ENCODE measurements at regions not wholly inside any gene's neighbourhood (a gene's known extent, or its start where the extent isn't known, plus 50 kb on each side); places are given as distances from the start of the nearest gene placed in this dataset.
"Not testable (repeated sequence)": the region's sequence is repeated elsewhere in the genome, so short reads cannot be mapped to it uniquely, and the experiment has no call there.

DNA sequence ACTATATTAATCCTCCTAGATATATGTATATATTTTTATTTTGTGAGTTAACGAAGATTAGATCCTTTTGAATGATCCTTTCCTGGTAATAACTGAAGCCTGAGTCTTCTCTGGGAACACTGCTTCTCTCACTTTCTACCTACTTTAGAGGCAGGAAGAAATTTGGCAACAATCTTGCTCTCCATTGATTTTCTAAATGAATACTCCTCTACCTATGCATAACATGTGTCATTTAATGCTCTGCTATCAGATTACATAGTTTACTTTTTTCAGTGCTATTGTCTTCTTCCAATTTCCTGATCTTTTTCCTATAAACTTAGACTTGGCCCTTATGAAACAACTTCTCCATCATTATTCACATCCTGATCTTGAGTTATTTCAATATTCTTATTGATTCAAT is 60.4 kb upstream of the PDHA2 start:
- ChIA-PET POLR2A (no interaction called here), CTCF (no interaction called here)
- H3K4me3 Mint-ChIP-seq = no peak overlapping the region
- H3K4me1 Mint-ChIP-seq = no peaks in the 10 kb centered on the region
- H3K27ac Mint-ChIP-seq = no peak overlapping the region
- intact Hi-C loops (cut with micrococcal nuclease) = no loop called here
- peaks cover 8% of the 10 kb centered on the region for H3K9me3 Mint-ChIP-seq
- no peak for ATAC-seq (ENCODE audit: low read depth)
- TF ChIP-seq, protein P1, sequence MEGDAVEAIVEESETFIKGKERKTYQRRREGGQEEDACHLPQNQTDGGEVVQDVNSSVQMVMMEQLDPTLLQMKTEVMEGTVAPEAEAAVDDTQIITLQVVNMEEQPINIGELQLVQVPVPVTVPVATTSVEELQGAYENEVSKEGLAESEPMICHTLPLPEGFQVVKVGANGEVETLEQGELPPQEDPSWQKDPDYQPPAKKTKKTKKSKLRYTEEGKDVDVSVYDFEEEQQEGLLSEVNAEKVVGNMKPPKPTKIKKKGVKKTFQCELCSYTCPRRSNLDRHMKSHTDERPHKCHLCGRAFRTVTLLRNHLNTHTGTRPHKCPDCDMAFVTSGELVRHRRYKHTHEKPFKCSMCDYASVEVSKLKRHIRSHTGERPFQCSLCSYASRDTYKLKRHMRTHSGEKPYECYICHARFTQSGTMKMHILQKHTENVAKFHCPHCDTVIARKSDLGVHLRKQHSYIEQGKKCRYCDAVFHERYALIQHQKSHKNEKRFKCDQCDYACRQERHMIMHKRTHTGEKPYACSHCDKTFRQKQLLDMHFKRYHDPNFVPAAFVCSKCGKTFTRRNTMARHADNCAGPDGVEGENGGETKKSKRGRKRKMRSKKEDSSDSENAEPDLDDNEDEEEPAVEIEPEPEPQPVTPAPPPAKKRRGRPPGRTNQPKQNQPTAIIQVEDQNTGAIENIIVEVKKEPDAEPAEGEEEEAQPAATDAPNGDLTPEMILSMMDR (IDR thresholded peaks at IDR 0.05) = no peak
- no peaks in the 10 kb centered on the region for H3K36me3 Mint-ChIP-seq (ENCODE audit: low read depth)
- DNase-seq = no peak
- no peaks in the 10 kb centered on the region for H3K27me3 Mint-ChIP-seq

DNA sequence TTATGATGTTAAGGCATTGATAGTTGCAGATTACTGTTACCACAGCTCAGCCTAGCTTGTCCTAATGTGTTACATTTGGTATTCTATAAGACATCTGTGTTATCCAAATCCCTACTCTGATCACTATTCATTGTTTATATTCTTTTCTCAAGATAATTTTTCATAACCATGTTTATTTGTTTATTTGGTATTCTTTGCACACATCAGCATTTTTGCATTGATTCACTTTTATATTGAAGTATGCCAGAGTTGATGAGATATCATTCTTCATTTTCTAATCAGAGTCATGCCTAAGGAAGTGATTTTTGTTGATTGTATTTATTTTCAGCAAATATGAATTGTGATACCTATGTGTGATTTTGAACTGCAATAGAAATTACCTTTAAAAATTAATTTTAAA is 61.2 kb upstream of the PDHA2 start:
- no peaks in the 10 kb centered on the region for H3K4me1 Mint-ChIP-seq
- ATAC-seq (ENCODE audit: low read depth) (no peak), DNase-seq (no peak)
- no peak overlapping the region for H3K4me3 Mint-ChIP-seq
- CTCF ChIA-PET = no interaction called here
- peaks cover 8% of the 10 kb centered on the region for H3K9me3 Mint-ChIP-seq
- POLR2A ChIA-PET = no interaction called here
- TF ChIP-seq, protein P1 (IDR thresholded peaks at IDR 0.05) = no peak
- no peaks in the 10 kb centered on the region for H3K27me3 Mint-ChIP-seq
- no peak overlapping the region for H3K27ac Mint-ChIP-seq
- H3K36me3 Mint-ChIP-seq (ENCODE audit: low read depth) = no peaks in the 10 kb centered on the region
- intact Hi-C loops (cut with micrococcal nuclease) = no loop called here

DNA sequence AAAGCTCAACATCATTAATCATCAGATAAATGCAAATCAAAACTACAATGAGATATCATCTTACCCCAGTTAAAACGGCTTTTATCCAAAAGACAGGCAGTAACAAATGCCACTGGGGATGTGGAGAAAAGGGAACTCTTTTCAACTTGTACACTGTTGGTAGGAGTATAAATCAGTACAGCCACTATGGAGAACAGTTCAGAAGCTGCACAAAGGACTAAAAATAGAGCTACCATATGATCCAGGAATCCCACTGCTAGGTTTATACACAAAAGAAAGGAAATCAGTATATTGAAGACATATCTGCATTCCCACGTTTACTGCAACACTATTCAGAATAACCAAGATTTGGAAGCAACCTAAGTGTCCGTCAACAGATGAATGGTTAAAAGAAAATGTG is 69.3 kb upstream of the PDHA2 start:
- H3K27ac Mint-ChIP-seq; POLR2A ChIA-PET; H3K27me3 Mint-ChIP-seq; H3K4me1 Mint-ChIP-seq; H3K4me3 Mint-ChIP-seq; H3K36me3 Mint-ChIP-seq (ENCODE audit: low read depth); DNase-seq; ATAC-seq (ENCODE audit: low read depth); CTCF ChIA-PET; intact Hi-C loops (cut with micrococcal nuclease): not testable (repeated sequence)
- peaks cover 14% of the 10 kb centered on the region for H3K9me3 Mint-ChIP-seq

GRCh38 chr4:95764961-95765360 is 74.9 kb upstream of the PDHA2 start:
- H3K9me3 Mint-ChIP-seq = peaks cover 2% of the 10 kb centered on the region
- CTCF ChIA-PET = no interaction called here
- ATAC-seq (ENCODE audit: low read depth) (no peak), DNase-seq (no peak)
- POLR2A ChIA-PET = no interaction called here
- no peaks in the 10 kb centered on the region for H3K27me3 Mint-ChIP-seq
- H3K4me1 Mint-ChIP-seq = no peaks in the 10 kb centered on the region
- H3K4me3 Mint-ChIP-seq = no peak overlapping the region
- TF ChIP-seq, protein P1 (IDR thresholded peaks at IDR 0.05) = no peak
- H3K36me3 Mint-ChIP-seq (ENCODE audit: low read depth) = no peaks in the 10 kb centered on the region
- H3K27ac Mint-ChIP-seq = no peak overlapping the region
- intact Hi-C loops (cut with micrococcal nuclease) = no loop called here

DNA sequence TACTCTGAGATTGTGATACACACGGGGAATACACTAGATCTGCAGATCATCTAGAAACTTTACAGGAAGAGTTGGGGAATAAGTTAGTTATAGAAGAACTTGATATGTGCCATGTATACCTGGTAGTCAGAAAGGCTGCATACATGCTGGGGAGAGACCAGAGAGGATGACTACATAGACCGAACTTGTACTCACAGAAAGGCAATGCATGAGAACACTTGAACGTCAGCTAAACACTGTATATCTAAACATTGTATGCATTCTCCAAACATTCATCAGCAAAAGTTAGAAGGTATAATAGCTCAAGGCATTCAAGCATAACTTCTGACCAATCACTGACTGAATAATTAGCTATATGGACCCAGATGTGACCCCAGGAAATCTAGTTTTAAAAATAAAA is 78.0 kb upstream of the PDHA2 start:
- Mint-ChIP-seq H3K4me1 (no peaks in the 10 kb centered on the region), H3K36me3 (ENCODE audit: low read depth) (no peaks in the 10 kb centered on the region), H3K4me3 (no peak overlapping the region), H3K27ac (no peak overlapping the region), H3K27me3 (no peaks in the 10 kb centered on the region), H3K9me3 (no peaks in the 10 kb centered on the region)
- TF ChIP-seq, protein P1 (IDR thresholded peaks at IDR 0.05) = no peak
- ChIA-PET CTCF (no interaction called here), POLR2A (no interaction called here)
- DNase-seq = no peak
- intact Hi-C loops (cut with micrococcal nuclease) = no loop called here
- no peak for ATAC-seq (ENCODE audit: low read depth)

DNA sequence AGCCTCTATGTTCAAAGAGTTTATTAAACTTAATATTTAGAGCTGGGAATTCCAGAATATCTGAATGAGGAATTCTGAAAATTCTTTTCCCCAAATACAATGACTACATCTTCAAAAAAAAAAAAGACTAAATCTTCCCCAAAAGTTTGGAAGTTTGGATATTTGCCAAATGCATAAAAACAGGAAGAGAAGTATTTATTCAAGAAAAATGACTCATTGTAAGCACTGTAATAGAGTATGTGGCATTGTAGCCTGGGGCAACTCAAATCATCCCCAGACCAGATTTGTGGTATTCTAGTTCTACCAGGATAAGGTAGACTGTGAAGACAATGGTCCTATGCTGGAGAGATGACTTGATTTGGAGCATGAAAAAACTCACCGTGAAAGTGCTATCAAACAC is 78.5 kb upstream of the PDHA2 start:
- ATAC-seq (ENCODE audit: low read depth) (no peak), DNase-seq (no peak)
- TF ChIP-seq, protein P1 (IDR thresholded peaks at IDR 0.05) = no peak
- Mint-ChIP-seq H3K36me3 (ENCODE audit: low read depth) (no peaks in the 10 kb centered on the region), H3K27ac (no peak overlapping the region), H3K4me1 (no peaks in the 10 kb centered on the region), H3K4me3 (no peak overlapping the region), H3K27me3 (no peaks in the 10 kb centered on the region), H3K9me3 (no peaks in the 10 kb centered on the region)
- POLR2A ChIA-PET = no interaction called here
- intact Hi-C loops (cut with micrococcal nuclease) = no loop called here
- CTCF ChIA-PET = no interaction called here

GRCh38 chr4:95760646-95761045 is 79.2 kb upstream of the PDHA2 start:
- POLR2A ChIA-PET; H3K4me1 Mint-ChIP-seq; H3K27ac Mint-ChIP-seq; H3K36me3 Mint-ChIP-seq (ENCODE audit: low read depth); DNase-seq; CTCF ChIA-PET; H3K9me3 Mint-ChIP-seq; H3K4me3 Mint-ChIP-seq; intact Hi-C loops (cut with micrococcal nuclease); ATAC-seq (ENCODE audit: low read depth); H3K27me3 Mint-ChIP-seq: not testable (repeated sequence)
